Sciatic nerve (tissue), 2 donors: ENCODE measurements at regions not wholly inside any gene's neighbourhood (a gene's known extent, or its start where the extent isn't known, plus 50 kb on each side); places are given as distances from the start of the nearest gene placed in this dataset.
"Not testable (repeated sequence)": the region's sequence is repeated elsewhere in the genome, so short reads cannot be mapped to it uniquely, and the experiment has no call there.

Experiments
- ATAC-seq: fragments of 200-7000 bp; cut with Tn5 transposase; one replicate; pipeline ENCODE4 v1.9.1; 2020; ENCODE audit warnings: mild to moderate bottlenecking, moderate library complexity
- DNase-seq: peaks from one replicate; pipeline ENCODE4 v3.0.0-alpha.2; 2020; ENCODE audit warnings: low spot score
- intact Hi-C: fragments of 100-400 bp; cut with DNase I; formaldehyde crosslinking; loops from one replicate; pipeline ENCODE4 v1.14.2; 2022
- donor health status: DM: no; HTN: no; CAD: no.
- donor health status: DM: no; HTN: no; CAD: no.

DNA sequence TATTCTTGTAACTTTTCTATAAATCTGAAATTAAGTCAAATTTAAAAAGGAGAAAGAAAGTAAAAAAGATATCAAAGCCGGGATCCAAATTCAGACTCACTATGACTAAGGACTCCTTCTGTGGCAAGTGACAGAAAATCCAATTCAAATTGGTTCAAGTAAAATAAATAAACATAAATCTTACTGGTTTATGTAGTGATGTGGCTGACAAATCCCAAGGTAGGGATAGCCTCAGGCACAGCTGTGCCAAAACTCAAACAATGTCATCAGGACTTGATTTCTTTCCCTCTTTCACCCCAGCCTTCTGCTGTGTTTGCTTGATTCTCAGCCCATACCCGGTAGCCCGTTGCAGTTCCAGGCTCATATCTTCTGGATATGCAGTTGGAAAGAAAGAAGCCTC lies 284.6 kb downstream of the SP3 start:
- no peak for ATAC-seq
- DNase-seq, result no peak
- intact Hi-C loops, result no loop called here

DNA sequence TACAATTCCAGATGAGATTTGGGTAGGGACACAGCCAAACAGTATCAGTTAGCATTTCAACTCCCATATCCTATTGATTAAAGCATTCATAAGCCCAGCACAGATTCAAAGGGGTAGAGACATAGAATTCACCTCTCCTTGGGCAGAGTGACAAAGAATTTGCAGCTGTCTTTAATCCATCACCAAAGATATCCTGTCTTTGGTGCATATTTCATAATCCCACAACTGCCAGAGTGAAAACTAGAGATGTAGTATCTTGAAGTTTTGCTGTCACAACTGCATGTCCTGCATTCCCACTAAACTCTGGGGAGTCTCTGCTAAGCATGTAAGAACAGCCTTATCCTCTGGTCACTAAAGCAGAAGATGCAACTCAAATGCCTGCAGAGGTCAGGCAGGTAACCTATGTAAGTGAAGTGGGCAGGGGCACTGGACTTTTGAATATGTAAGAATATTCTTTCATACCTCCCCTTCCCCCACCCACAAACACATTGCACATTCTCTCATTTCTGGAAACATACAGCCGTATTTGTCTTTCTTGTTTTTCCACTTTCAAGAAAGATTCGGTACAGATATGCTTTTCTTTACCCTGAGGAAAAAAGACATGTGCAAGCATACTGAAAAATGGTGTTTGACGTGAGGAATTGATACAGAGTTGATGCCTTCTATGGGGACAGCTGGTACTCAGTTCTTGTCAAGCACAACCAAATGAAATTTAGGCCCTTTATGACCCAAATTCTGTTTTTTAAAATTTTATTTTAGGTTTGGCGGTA lies 283.1 kb downstream of the SP3 start:
- intact Hi-C loops, result no loop called here
- ATAC-seq (no peak), DNase-seq (no peak)

DNA sequence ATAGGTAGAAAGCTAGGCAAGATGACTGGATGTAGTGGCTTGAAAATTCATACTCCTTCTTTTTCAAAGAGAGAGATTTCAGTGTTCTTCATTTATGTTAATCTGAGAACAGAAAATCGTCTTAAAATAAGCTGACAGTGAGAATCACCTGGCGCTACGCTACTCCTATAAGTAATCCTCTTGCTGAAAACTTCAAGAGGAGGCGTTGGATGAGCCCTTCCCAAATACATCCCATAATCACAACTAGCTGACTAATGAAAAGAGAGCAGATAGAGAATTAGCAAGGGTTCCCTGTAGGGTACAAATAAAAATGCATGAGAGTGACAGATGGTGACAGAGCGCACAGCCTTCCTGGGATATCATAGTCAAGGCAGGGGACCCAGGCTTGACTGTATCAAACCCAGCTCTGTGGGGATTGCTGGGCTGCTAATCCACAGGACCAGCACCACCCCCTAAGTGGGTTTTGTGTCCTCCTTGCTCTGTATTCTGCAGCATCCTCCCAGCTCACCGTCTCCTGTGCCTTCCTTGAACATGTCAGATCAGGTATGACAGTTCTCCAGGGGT lies 280.2 kb downstream of the SP3 start:
- ATAC-seq, result no peak
- intact Hi-C loops, result no loop called here
- no peak for DNase-seq

DNA sequence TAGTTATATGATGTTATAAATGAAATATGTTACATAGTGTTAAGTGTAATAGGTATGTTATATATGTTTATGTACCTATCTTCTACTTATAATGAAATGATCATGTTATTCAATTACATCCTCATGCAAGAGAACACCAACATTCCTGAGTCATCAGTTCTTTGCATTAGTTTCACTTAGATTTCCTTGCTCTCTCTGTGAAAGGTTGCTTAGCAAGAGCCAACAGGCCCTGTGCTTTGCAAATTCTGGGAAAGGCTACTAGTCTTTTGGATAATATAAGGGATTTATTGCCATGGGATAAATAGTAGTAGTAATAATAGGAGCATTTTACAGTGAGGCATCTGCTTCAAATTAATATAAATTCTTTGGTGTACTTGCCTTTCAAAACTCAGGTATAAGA lies 274.8 kb downstream of the SP3 start:
- no peak for ATAC-seq
- intact Hi-C loops, result no loop called here
- DNase-seq, result no peak

DNA sequence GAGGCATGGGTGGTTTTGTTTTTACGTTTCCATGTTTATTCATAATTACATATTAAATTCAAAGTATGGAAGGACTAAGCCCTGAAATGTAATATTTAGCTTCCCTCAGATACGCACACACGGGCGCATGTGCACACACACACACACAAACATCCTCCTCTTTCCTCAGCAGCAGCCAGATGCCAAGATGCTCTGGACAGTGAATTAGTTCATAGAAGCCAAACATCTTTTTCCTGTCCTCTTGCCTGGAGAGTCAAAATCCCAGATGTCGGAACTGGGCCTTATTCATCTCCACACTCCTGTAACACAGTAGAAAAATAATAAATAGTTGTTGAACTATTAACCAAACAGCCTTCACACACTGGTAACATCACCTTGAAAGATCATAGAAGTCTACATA lies 273.1 kb downstream of the SP3 start:
- no peak for DNase-seq
- intact Hi-C loops, result no loop called here
- peak; percentile 56 for ATAC-seq

DNA sequence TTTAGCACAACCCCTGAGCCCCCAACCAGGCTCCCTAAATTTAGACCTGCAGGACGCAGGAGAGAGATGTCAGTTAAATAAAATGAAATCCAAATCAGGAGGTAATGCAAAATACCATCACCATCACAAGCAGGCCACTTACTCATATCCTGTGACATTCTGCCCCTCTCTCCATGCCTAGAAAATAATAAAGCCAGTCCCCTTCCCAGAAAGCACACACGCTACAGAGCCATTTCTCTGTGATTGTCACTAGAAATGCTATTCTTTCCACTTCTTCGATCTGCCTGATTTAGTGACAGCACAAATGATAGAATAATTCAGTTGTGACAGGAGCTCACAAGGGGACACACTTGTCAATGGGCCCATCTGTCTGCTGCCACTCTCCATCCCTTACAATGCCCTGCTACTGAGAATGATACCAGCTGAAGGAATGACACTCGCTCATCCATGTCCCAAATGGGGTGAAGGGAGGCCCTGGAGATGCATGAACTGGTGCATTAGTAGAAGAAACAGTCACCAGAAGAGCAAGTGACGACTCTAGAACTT lies 272.1 kb downstream of the SP3 start:
- ATAC-seq (no peak), DNase-seq (no peak)
- intact Hi-C loops, result no loop called here

DNA sequence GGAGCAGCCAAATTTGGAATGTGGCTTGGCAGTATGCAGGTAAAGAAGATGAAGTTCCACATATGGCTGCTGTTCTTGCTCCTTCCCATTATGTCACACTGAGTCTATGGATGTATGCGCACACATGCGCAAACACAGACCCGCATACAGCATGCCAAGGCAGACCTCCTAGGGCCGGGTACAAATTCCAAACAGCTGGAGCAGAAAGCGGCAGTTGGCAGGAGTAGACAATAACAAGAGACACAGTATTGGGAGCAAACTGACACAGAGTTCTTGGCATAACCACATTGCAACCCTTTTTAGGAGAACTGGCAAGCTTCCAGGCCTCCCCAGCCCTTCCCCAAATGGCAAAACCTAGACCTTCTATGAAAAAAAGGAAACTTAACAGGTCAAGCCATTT lies 268.9 kb downstream of the SP3 start:
- DNase-seq (no peak), ATAC-seq (no peak)
- intact Hi-C loops, result no loop called here

DNA sequence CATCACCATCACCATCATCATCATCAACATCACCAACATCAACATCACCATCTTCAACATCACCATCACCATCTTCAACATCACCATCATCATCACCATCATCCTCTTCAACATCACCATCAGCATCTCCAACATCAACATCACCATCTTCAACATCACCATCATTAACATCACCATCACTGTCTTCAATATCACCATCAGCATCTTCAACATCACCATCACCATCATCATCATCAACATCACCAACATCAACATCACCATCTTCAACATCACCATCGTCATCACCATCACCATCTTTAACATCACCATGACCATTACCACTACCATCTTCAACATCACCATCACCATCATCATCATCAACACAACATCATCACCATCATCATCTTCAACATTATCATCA lies 267.2 kb downstream of the SP3 start:
- DNase-seq (no peak), ATAC-seq (no peak)
- intact Hi-C loops, result no loop called here

DNA sequence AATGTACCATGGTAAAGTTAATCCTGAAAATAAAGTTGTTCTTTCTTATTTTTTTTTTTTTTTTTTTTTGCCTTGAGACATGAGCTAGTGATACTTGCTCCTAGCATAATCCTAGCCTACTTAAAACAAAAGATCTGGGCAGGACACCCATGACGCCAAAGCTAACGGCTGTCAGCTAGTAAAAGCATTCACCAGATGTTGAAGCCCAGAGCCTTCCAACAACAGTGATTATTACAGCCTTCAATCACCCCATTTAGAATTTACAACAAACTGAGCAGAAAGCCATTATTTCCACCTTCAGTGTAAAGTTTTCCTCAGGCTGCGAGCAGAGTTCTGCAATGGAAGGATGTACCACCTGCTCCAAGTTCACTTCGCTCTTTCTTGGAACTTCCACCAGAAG lies 259.5 kb downstream of the SP3 start:
- ATAC-seq (no peak), DNase-seq (no peak)
- intact Hi-C loops, result no loop called here

DNA sequence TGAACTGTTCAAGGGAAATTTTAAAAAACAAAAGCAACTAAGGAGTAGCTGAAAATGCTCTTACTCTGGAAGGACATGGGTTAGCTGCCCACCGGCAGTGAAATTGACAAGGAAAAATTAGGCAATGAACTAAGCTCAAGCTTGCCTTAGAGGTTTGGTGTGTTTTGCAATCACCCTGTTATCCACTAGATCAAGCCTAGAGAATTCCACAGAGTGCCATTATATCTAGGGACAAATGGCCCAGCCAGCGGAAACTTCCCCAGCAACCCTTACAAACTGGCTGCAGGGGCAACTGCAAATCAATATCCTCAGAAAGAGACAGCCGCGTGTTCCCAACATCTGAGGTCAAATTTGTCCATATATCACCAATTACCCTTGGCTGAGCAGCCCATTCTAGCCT lies 258.2 kb downstream of the SP3 start:
- DNase-seq (no peak), ATAC-seq (no peak)
- intact Hi-C loops, result no loop called here

DNA sequence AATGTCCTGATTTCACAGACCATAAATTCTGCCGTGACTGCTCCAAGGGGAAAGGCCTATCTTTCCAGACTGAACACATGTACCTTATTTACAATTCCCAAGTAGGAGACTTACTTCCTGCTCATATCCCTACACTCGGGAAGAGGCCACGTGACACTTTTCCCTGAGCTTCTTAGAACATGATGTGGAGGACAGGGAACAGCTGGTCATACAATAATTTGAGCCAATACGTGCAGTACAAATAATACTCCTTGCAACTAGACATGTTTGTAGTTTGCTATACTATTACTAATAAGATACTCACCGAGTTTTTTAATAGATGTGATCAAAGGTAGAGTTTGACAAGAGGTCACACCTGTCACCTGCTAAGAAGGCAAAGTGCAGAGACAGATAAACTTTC lies 256.4 kb downstream of the SP3 start:
- no peak for ATAC-seq
- intact Hi-C loops, result no loop called here
- no peak for DNase-seq

DNA sequence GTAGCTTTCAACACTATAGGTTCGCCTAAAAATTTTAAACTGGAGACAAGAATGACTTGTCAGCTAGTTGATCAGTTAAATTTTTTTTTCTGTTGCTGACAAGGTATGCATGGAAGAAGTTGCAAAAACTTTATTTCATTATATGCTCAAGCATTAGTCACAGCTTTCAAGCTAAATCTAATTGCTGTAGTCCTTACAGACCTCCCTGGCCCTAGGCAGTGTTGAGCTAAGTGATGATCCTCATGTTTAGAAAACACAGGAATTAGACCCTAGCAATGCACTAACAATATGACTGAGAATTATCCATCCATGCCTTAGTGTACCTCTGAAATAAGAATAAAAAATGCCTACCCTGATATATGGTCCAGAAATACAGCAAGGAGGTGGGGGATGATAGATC lies 253.4 kb downstream of the SP3 start:
- no peak for DNase-seq
- ATAC-seq, result no peak
- intact Hi-C loops, result no loop called here

DNA sequence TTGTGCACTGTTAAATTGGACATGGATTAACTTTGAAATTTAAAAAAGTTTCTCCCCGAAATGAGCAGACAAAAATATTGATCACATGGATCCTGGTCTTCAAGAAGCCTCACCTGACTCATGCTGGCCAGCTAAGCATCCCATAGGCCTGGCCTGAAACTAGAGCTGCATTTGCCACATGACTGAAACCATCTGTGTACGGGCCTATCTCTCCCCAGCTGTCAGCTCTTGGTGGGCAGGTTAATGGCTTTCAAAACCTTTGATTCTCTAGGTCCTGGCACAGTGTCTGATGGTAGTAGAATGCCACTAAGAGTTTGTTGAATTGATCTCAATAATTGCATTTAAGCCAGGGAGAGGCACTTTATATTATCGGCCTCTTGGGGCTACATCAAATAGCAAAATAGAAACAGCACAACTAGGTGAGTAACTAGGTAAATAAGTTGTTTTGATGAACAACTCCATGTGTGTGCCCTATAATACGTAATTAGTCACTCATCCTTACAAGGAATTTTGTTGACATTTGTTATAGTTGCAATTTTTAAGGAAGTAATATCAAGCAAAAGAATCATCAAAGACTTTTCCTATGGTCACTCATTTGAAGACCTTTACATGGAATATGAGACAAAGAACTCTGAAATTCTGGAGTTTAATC lies 251.1 kb downstream of the SP3 start:
- intact Hi-C loops, result no loop called here
- DNase-seq (no peak), ATAC-seq (no peak)

DNA sequence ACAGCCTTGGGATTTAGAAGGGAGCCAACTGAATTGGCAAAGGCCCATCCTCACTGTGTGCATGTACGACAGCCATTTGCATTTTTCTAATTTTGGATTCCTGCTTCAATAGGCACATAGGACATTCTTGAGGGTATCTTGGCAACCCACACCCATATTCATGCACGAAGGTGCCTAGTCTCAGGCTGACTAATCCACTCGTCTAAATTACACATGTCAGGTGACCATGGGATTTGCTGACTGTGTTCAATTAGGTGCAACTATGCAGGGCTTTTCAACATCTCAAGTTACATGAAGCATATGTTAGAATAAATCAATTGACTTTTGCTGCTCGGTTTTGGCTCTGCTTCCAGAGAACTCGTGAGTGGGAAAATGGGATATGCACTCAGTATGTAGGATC lies 249.7 kb downstream of the SP3 start:
- intact Hi-C loops, result no loop called here

DNA sequence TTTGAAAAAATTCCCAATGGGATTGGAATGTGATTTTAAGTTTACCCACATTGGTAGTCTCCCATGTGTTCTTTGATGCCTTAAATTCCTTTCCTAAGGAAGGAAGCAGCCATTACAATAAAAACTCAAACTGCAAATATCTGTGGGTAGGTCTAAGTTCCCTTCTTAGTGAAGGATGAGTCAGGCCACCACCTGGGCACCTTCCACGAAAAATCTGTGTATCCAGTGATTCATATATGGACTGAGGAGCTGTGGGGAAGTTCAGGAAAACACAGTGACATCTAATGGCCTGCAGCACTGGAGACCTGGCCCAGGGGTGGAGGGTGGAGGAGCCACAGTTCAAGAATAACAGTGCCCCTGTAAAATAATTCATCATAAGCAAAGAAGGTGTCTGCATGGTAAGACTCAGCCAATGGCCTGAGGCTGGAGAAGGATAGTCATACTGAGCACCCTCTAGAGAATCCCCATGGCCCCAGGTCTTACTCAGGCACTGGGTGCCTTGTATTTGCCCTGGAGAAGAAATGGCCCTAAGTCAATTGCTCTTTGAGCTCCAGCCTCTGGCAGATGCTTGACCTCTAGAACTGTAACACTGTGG lies 248.6 kb downstream of the SP3 start:
- ATAC-seq (no peak), DNase-seq (no peak)
- intact Hi-C loops, result no loop called here

More for the DNA sequence above, 249.7 kb downstream of the SP3 start:
- DNase-seq (no peak), ATAC-seq (no peak)

DNA sequence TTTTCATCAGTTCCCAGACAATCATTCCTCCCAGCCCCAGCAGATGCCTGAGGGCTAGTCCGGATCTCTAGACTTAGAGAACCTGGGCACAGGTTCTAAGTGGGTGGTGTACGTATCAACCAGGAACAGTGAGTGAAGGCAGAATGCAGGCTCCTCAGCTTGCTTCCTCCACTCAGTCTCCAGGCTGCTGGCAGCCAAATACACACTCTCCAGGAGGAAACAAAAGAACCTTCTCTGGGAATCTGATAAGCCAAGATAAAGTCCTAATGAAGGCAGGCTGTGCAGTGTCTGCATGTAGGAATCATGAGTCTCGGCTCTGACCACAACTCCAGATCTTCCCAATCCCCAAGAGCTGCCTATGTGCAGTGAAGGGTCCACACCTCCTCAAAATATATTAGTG lies 245.7 kb downstream of the SP3 start:
- intact Hi-C loops, result no loop called here
- ATAC-seq (no peak), DNase-seq (no peak)

DNA sequence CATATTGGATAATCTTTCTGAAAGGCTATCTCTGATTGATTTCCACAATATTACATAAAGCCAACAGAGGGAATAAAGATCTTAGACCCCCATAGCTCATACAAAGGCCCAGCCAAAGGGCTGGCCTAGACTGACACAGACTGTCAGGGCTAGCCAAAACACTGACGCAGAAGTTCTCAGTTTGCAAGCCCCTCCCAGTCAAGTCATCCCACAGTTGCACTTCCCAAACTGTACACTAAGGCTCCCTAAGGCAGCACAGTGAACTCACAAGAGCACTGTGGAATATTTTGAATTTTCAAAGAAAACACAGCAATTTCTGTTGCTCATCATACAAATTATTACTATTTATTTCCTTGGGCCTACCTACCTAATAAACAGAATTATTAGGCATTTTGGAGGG lies 244.9 kb downstream of the SP3 start:
- ATAC-seq, result no peak
- intact Hi-C loops, result no loop called here
- DNase-seq, result no peak

DNA sequence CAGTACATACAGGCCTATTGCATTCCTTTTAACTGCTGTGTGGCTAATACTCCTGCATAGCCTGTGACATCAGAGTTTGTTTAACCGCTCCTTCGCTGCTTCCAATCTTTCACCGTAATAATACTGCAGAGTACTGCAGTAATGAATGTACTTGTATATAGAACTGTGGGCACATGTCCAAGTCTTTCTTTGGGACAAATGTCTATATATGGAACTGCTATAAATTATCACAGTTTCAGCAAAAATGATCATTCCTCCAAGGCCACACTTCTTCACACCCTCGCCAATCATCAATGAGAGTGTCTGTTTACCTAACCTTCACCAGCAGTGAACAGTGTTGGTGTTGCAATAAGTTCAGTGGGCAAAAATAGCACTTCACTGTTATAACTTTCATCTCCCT lies 230.4 kb downstream of the SP3 start:
- intact Hi-C loops, result no loop called here
- DNase-seq (no peak), ATAC-seq (no peak)

DNA sequence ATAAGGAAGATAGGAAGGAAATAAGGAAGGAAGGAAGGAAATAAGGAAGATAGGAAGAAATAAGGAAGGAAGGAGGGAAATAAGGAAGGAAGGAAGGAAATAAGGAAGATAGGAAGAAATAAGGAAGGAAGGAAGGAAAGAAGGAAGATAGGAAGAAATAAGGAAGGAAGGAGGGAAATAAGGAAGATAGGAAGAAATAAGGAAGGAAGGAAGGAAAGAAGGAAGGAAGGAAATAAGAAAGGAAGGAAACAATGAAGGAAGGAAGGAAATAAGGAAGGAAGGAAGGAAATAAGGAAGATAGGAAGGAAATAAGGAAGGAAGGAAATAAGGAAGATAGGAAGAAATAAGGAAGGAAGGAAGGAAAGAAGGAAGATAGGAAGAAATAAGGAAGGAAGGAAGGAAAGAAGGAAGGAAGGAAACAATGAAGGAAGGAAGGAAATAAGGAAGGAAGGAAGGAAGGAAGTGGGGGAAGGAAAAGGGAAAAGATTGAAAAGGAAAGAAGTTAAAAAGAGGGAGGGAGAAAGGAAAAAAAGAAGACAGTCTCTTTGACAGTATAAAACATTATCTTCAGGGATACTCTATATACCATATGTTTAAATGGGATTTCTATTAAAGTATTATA lies 227.1 kb downstream of the SP3 start:
- ATAC-seq, result not testable (repeated sequence)

DNA sequence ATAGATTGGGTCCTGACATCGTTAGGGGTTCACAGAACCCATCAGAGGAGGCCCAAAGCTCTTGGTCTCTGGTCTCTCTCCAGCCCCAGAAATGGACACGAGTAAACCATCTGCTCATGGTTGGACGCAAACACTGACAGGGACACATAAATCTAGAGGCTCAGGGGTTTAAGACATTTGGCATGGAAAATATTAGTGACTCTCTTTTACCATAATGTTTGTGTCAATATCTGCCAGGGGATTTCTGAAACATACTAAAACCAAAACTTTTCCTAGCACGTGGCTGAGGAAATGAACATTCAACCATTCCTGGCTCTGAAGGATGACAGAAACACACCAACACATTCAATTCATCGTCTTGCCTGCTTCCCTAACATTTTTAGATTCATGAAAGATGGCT lies 226.2 kb downstream of the SP3 start:
- DNase-seq, result no peak
- intact Hi-C loops, result no loop called here
- ATAC-seq, result no peak

More for the DNA sequence above, 227.1 kb downstream of the SP3 start:
- DNase-seq, intact Hi-C loops: not testable (repeated sequence)
